HG02884 (cell line): ENCODE measurements at regions not wholly inside any gene's neighbourhood (a gene's known extent, or its start where the extent isn't known, plus 50 kb on each side); places are given as distances from the start of the nearest gene placed in this dataset.

Experiments used
- ATAC-seq: cut with Tn5 transposase; IDR thresholded peaks from one replicate; pipeline ENCODE4 v1.9.1; 2021; ENCODE audit warnings: mild to moderate bottlenecking, moderate library complexity; ENCODE audit not compliant: unreplicated experiment

DNA sequence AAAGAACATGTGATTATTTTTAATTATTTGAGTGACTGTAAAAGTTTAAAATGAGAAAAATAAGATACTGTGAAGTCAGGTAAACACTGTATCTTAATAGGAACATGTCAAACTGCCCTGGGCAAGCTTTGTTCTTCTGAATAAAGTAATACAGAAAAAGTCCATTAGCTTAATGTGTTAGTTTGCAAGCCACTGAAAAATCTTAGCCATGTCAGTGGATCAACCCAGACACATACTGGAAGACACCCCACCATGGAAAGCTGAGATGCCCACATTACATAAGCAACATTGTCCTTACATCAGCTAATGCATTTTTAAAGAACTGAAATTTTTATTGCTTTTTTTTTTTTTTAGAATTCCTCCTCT, 155.2 kb downstream of the BBOX1 start:
- no peak for ATAC-seq

DNA sequence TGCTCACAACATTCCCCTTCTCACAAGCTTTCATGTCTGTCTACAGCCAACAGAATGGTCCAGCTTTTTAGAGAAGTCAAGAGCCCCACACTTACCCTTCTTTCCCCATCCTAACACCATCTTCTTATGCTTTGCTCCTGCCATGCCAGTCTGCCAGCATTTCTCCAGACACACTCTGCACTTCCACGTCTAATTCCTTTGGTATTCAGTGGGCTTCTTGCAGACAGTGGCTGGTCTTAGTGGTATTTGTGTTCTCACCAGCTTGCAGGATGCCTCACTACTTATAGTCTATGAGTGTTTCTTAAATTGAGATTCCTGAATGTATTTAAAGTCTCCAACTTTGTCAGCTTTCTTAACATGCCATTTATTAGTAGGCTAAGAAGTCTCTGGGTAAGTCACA, 154.4 kb downstream of the BBOX1 start:
- no peak for ATAC-seq

DNA sequence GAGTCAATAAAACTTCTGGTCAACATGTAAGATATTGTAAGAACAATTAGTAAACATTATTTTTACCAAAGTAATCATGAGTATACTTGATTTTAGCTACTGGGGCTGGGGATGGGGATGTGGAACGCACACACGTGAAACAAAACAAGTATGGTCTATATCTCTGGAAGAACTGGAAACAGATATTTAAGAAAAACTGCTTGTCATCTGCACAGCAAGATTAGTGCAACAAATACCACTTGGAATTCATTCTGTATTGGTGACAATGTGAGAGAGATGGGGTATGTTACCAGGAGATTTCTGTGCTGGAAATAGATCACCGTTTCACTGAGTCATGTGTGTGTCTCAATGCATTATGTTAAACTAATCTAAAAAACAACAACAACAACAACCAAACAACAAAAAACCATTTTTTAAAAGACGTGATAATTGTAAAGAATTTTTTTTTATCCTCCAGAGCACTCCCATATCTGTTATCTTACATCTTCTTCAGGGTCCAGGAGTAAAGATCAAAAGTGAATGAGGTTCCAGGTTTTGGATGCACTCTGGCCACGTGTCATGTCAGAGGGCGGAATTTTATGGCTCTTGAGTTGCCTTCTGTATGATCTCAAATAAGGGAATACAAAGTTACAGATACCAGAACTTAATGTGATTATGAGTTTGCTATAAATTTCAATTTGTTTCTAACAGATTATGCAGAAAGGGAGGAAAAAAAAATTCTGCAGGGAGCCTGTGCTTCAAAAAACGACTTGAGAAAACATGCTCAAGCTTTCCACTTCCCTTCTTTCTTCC, 153.0 kb downstream of the BBOX1 start:
- ATAC-seq = no peak

DNA sequence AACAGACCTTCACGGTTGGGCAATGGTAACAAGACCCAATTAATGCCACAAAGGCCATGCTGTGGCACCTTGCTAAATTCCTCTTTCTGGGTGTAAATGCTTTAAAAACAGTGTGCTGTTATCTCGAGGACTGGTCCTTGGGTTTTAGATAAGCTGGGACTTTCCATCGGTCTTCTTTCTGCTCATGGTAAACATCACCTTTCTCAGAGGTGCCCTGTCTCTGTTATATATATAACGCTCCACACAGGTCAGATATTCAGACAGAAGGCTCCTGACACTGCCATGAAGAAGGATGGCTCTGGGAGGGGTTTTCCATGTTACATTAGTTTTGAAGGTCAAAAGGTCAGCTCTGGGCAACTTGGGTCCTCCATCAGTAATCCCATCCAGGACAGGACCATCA, 151.6 kb downstream of the BBOX1 start:
- no peak for ATAC-seq

DNA sequence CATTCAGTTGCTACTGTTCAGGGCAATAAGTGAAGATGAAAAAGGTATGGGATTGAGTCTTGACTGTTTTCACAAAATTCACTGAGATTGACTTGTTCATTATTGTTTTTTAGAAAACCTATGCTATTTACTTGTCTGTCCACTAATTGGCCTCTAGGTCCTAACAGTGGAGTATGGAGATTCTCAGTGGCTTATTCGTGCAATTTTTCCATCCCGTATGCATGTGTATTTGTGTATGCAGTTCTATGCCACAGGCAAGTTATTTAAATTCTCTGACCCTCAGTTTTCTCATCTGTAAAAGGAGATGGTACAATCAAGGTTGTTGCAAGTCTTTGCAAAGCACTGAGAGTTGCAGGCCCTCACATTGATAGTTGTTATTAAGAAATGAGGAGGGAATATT, 151.0 kb downstream of the BBOX1 start:
- ATAC-seq = no peak

DNA sequence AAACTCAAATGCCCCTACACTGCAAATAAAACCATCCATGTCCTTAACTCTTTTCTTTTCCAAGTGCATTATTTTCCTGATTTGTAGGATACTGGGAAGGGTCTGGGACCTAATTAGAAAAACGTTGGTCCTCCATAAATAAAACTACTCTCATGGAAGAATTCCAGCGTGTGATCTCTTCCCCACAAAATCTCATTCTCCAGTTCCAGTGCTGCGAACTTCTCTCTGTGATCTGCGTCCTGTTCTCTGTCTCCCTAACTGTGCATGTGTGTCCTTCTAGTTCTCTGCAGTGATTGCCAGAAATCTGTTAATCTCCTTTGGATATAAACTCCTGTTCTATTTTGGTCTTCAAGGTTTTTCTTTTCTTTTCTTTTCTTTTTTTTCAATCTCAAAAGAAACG, 148.1 kb downstream of the BBOX1 start:
- no peak for ATAC-seq

DNA sequence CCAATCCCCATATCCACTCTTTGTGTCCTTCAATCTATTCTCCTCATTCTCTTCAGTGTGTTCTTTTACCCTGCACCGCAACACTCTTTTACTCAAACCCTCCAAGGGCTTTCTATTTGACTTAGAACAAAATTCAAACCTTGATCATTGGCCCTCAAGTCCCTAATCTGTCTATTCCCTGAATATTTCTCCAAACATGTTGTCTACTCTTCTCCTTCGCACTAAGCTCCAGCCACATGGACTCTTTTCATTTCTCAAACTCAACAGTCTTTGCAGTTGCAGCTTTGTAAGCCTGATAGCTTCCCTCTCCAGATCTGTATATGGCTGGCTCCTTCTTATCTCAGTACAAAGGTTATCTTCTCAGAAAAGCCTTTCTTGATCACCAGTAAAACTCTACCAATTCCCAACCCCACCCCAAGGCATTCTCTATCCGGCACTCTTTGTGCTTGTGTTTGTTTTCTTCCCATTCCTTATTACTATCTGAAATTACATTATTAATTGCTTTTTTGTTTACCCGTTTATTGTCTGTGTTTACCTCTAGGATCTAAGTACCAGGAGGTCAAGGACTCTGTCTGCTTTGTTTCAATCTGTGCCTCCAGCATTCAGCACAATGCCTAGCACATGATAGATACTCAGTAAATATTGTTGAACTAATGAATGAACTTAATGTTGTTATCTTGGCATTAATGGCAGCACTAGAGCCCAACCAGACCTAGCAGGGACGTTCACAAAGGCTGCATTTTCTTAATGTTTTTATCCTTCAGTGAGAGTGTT, 147.4 kb downstream of the BBOX1 start:
- ATAC-seq = no peak

DNA sequence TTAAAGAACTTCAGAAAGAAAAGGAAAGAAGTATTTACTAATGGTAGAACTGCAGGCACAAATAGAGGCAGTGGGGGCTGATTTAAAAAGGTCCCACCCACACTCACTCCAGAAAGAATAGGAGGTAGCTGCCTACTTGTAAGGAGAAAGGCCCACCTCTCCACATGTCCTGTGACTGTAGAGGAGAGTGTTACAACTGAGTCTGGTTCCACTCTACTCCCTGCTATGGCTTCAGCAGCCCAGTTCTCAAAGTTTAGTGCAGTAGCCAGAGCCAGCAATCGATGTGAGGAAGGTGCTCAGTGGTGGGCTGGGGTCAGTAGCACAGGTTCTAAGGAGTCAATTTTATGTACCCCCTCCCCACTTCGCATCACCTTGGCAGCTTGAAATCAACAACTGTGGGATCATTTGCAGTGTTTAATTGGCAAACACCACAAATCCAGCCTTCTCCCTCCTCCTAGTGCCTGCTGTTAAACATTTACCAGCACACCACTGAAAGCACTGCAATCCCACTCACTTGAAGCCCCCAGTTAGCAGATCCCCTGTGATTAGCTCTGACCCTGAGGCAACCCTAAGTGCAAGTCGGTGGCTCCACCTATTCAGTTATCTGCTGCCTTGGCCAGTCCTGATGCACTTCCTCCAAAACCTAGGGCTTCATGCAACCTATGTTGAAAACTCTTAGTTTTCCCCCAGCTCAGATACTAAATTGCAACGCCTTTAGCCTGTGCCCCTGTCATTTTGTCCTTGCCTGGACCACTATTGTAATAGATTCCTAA, 146.6 kb downstream of the BBOX1 start:
- ATAC-seq = no peak

DNA sequence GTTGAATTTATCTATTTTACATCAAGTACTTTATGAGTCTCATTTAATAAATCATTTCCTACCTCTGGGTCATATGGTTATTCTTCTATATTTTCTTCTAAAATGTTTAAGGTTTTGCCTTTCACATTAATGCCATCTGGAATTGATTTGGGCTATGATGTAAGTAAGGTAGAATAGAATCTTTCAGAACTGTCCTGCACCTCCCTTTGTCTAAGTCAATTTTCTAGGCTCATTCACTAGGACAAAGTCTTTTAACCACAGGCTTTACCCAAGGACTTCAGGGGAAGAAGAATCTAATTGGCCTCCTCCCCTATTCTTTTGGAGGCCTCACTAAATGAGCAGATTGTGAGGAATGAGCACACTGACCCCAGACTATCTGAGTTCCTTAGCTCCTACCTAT, 146.0 kb downstream of the BBOX1 start:
- no peak for ATAC-seq

DNA sequence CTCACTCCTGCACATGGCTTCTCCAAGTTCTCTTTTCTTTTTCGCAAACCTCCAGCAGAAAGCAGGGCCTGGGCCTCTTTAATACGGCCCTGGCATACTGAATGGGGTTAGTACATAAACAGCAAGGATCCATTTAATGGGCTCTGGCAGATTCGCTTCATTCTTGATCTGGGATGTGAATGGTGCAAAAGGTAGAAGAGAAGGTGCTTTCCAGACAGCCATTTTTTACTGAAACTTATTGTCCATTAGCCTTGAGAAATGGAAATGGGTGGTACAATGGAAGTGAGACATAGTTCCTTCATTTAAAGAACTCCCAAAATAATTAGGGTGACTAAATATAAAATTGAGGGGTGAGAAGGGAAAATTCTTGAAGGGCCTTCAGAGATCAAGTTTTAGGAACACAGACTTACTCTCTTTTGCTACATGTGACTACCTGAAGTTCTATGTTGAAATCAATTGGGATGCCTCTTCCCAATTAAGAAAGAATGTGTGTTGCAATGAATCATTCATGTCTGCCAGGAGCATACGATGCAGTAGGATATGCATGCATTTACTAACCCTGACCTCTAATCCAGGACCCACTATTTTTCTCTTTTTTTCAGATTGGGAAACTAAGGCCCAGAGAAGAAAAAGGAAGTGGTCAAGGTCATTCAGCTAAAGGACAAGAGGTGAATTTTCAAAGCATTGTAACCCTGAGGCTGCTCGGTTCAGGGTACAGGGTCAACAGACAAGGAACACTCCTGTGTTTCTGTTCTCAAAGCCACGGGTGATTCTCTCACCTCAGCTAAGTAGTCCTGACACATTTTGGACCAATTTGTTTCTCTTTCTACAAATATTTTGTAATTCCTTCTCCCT, 144.1 kb downstream of the BBOX1 start:
- no peak for ATAC-seq

DNA sequence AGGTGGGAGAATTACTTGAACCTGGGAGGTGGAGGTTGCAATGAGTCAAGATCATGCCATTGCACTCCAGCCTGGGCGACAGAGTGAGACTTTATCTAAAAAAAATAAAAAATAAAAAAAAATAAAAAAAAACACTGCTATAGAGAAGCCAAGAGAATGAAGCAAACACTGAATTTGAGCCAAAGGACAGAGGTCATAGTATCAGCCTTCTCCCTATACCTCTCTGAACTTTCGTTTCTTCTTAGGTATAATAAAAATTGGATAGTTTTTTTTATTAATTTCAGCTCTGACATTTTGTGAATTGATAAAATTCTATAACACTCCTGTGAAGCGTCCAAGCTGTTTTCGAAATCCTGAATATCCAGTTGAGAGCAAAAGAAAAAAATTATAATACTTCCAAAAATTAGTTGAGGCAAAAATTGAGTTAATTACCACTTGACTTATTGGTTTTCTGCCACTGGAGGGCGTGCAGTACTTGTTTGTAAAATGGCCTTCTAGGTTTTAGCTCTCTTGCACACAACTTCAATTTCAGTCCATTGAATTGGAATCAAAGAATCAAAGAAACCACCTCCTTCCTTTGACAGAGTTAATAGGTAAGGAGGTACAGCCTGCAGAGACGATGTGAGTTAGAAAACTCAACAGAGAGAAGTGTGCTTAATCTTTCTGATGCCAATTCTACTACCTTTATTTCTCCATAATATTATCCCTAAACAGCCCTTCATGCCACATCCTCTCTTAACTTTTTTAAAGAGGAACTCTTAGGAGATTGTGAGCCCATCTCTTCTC, 143.2 kb downstream of the BBOX1 start:
- no peak for ATAC-seq

DNA sequence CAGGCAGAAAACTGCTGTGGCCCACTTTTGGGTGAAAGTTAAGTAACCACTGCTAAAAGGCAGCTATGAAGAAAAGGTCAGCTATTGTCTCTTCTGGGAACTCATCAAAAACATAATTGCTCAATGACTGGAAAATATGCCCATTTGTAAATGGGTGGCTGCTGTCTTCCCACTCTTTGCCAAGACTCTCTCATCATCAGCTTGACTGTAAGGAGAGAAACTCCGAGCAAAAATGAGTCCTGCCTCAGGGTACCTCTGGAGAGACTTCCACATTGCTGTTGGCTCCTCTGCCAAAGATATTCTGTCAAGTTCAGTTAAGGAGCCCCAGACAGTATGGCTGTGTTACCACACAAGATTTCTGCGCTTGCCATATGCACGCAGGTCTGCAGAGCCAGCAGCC, 138.7 kb downstream of the BBOX1 start:
- ATAC-seq = no peak

DNA sequence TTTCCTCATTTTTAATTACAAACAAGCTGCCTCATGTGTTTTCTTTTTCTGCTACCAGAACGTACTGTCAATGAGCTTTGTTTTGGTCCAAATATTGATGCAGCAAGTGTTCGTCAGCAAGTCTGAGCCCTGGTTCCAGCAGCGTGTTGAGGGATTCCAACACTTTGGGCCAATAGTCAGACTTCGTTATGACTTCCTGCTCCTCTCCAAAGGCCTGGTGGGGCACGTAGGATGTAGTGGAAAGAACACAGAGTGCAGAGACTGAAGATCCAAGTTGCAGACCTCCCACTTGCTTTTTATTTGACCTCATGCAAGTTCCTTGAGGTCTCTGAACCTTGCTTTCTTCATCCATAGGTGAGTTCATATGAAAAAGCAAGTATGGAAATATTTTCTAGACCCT, 138.2 kb downstream of the BBOX1 start:
- ATAC-seq = no peak
